HCT116 (cell line): ENCODE measurements at regions not wholly inside any gene's neighbourhood (a gene's known extent, or its start where the extent isn't known, plus 50 kb on each side); places are given as distances from the start of the nearest gene placed in this dataset.

Experiments
- ATAC-seq: fragments of 200-7000 bp; cut with Tn5 transposase; 2 replicates; pipeline ENCODE4 v1.9.1; 2020; ENCODE audit warnings: mild to moderate bottlenecking, moderate library complexity
- BruUV-seq: library from RNA; stranded (reverse); fragments of 400-500 nt; replicated peaks from 2 replicates; lab custom pipeline; 2021; lab: Mats Ljungman, UMichigan
- CTCF ChIA-PET: fragments of 300-600 bp; sonication (Branson Sonifier 250); formaldehyde crosslinking; loops from one replicate; lab custom pipeline; 2021; ENCODE audit warnings: antibody characterized with exemption; lab: Charles Lee
- POLR2A ChIA-PET: fragments of 300-600, 350-600 bp; sonication (Branson Sonifier 250); formaldehyde crosslinking; loops from one replicate; lab custom pipeline; 2021; ENCODE audit warnings: antibody characterized with exemption; lab: Charles Lee
- RAD21 ChIA-PET, 2 experiments: fragments of 300-600 bp; sonication (Branson Sonifier 250); formaldehyde crosslinking; loops; one replicate each; lab custom pipeline; 2023; ENCODE audit warnings: low total read pairs in 2 of 2; ENCODE audit not compliant: uncharacterized antibody in 2 of 2, unreplicated experiment in 2 of 2, low non-redundant PET in 1 of 2; lab: Charles Lee
- DNase-seq: peaks from one replicate; pipeline ENCODE4 v3.0.0-alpha.2; 2010; ENCODE audit warnings: low read depth, low spot score
- H2AFZ ChIP-seq: fragments of 200-600 bp; shearing (Covaris generic), sonication (generic); 2 replicates; pipeline ENCODE4 v1.6.1; 2017; ENCODE audit warnings: low read depth, mixed run types, mixed read lengths, antibody characterized with exemption, low read length; ENCODE audit not compliant: poor library complexity, severe bottlenecking
- H3K27ac ChIP-seq: 2 replicates; pipeline ENCODE4 v1.5.1; 2012; ENCODE audit warnings: low read depth, low read length
- H3K27me3 ChIP-seq: fragments of 200-600 bp; sonication (generic); 2 replicates; pipeline ENCODE4 v1.6.1; 2016; ENCODE audit warnings: mixed run types, low read length, mixed read lengths; ENCODE audit not compliant: insufficient read depth
- H3K36me3 ChIP-seq, 2 experiments: fragments of 200-500 bp in 1 of 2; fragments of 200-600 bp in 1 of 2; sonication (Bioruptor generic) in 1 of 2; sonication (generic) in 1 of 2; 2 replicates each; pipeline versions ENCODE4 v1.5.1 to v1.6.1; 2014 to 2016; ENCODE audit warnings: low read length in 2 of 2, inconsistent platforms in 1 of 2, mixed read lengths in 1 of 2, mixed run types in 1 of 2; ENCODE audit not compliant: insufficient read depth in 2 of 2, control insufficient read depth in 1 of 2
- H3K4me1 ChIP-seq, 2 experiments: fragments of 200-600 bp in 1 of 2; sonication (generic) in 1 of 2; 2 replicates each; pipeline versions ENCODE4 v1.5.1 to v1.6.1; 2012 to 2017; ENCODE audit warnings: low read length in 2 of 2, inconsistent platforms in 1 of 2, mild to moderate bottlenecking in 1 of 2, mixed read lengths in 1 of 2, mixed run types in 1 of 2, moderate library complexity in 1 of 2; ENCODE audit not compliant: insufficient read depth in 2 of 2, control insufficient read depth in 1 of 2
- H3K4me2 ChIP-seq: fragments of 200-600 bp; sonication (generic); 2 replicates; pipeline ENCODE4 v1.6.1; 2017; ENCODE audit warnings: mixed run types, low read length, mixed read lengths
- H3K4me3 ChIP-seq, 2 experiments: fragments of 200-600 bp in 1 of 2; sonication (generic) in 1 of 2; replicated peaks in 1 of 2; 2 replicates each; pipeline ENCODE4 v1.5.1; 2011 to 2016; ENCODE audit warnings: low read length in 2 of 2, control low read depth in 1 of 2, low read depth in 1 of 2, mild to moderate bottlenecking in 1 of 2, mixed read lengths in 1 of 2, mixed run types in 1 of 2
- H3K79me2 ChIP-seq: fragments of 200-600 bp; sonication (generic); 2 replicates; pipeline ENCODE4 v1.6.1; 2017; ENCODE audit warnings: mild to moderate bottlenecking, mixed run types, low read length, moderate library complexity, mixed read lengths; ENCODE audit not compliant: insufficient read depth
- H3K9ac ChIP-seq: fragments of 200-600 bp; sonication (generic); 2 replicates; pipeline ENCODE4 v1.6.1; 2016; ENCODE audit warnings: low read length, mixed read lengths
- H3K9me2 ChIP-seq: fragments of 200-600 bp; sonication (generic), shearing (Covaris generic); 2 replicates; pipeline ENCODE4 v1.6.1; 2017; ENCODE audit warnings: mixed run types, mild to moderate bottlenecking, moderate library complexity; ENCODE audit not compliant: insufficient read depth
- H3K9me3 ChIP-seq, 2 experiments: fragments of 200-500 bp in 1 of 2; fragments of 200-600 bp in 1 of 2; sonication (Bioruptor generic) in 1 of 2; sonication (generic) in 1 of 2; 2 replicates each; pipeline ENCODE4 v1.6.1; 2014 to 2017; ENCODE audit warnings: low read length in 2 of 2, mixed read lengths in 2 of 2, inconsistent platforms in 1 of 2, low read depth in 1 of 2, mild to moderate bottlenecking in 1 of 2, mixed run types in 1 of 2, moderate library complexity in 1 of 2; ENCODE audit not compliant: control insufficient read depth in 1 of 2, insufficient read depth in 1 of 2
- H4K20me1 ChIP-seq: fragments of 200-600 bp; sonication (generic), shearing (Covaris generic); 2 replicates; pipeline ENCODE4 v1.6.1; 2017; ENCODE audit warnings: mixed run types, mild to moderate bottlenecking, moderate library complexity; ENCODE audit not compliant: insufficient read depth
- CBX3 ChIP-seq: IDR thresholded peaks from 2 replicates; pipeline ENCODE4 v1.6.1; 2012; ENCODE audit warnings: low read depth
- CEBPB ChIP-seq: IDR thresholded peaks from 2 replicates; pipeline ENCODE4 v1.6.1; 2012; ENCODE audit warnings: low read depth
- JUND ChIP-seq: IDR thresholded peaks from 2 replicates; pipeline ENCODE4 v1.6.1; 2012
- SP1 ChIP-seq: IDR thresholded peaks from 2 replicates; pipeline ENCODE4 v1.6.1; 2012; ENCODE audit warnings: low read depth
- TCF7L2 ChIP-seq: IDR thresholded peaks from 2 replicates; pipeline ENCODE4 v1.7.0; 2011; ENCODE audit warnings: borderline replicate concordance, inconsistent platforms; ENCODE audit not compliant: insufficient read depth, insufficient read length; ENCODE audit errors: extremely low read depth
- YY1 ChIP-seq: IDR thresholded peaks from 2 replicates; pipeline ENCODE4 v1.6.1; 2011; ENCODE audit warnings: low read length, low read depth, moderate library complexity, mild to moderate bottlenecking; ENCODE audit not compliant: insufficient replicate concordance; ENCODE audit errors: extremely low read depth
- intact Hi-C: fragments of 100-400 bp; cut with micrococcal nuclease; formaldehyde crosslinking; loops from 2 replicates; pipeline ENCODE4 v1.10.0; 2022
- TF ChIP-seq, protein P1 (sequence below): IDR thresholded peaks from 2 replicates; pipeline ENCODE4 v1.6.1; 2012
- TF ChIP-seq, protein P2 (sequence below): IDR thresholded peaks from 2 replicates; pipeline ENCODE4 v1.6.1; 2011; ENCODE audit warnings: mild to moderate bottlenecking, low read length, moderate library complexity; ENCODE audit not compliant: insufficient replicate concordance; ENCODE audit errors: extremely low read depth
- TF ChIP-seq, protein P3 (sequence below), 3 experiments: fragments of 200-600 bp in 1 of 3; sonication (generic) in 1 of 3; IDR thresholded peaks in 2 of 3; conservative IDR thresholded peaks in 1 of 3; 2 replicates each; pipeline ENCODE4 v1.5.1; 2012 to 2017; ENCODE audit warnings: low read depth in 2 of 3, low read length in 2 of 3, antibody characterized with exemption in 1 of 3, borderline replicate concordance in 1 of 3, control low read depth in 1 of 3, mild to moderate bottlenecking in 1 of 3, mixed read lengths in 1 of 3, mixed run types in 1 of 3, moderate library complexity in 1 of 3; ENCODE audit not compliant: insufficient read depth in 1 of 3

DNA sequence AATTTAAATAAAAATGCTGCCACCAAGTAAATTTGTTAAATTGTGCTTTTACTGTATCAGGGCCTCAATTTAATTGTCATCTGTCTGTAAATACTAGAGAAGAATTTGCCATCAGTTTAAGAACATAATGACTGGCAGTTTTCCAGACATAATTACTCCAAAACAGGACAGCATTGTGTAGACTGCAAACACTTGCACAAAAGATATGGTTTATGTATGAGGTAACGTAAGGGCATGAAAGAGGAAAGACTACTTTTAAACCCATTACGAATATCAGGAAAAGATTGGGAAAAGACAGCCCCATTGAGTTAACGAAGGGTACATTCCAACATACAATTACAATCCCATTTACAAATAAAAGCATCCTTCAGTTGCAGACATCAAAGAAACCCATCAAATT lies 59.8 kb upstream of the KRR1 start:
- no peaks in the 10 kb centered on the region for H4K20me1 ChIP-seq
- no peaks in the 10 kb centered on the region for H3K9me2 ChIP-seq
- no peak overlapping the region for H3K4me2 ChIP-seq
- no peaks in the 10 kb centered on the region for H3K79me2 ChIP-seq
- POLR2A ChIA-PET = no interaction called here
- no peaks in the 10 kb centered on the region for H3K36me3 ChIP-seq
- no peak overlapping the region for H3K9ac ChIP-seq
- H3K27ac ChIP-seq = no peak overlapping the region
- RAD21 ChIA-PET = no interaction called here
- no peaks in the 10 kb centered on the region for H3K27me3 ChIP-seq
- CTCF ChIA-PET = no interaction called here
- H3K9me3 ChIP-seq = no peaks in the 10 kb centered on the region
- no peak for ATAC-seq
- H2AFZ ChIP-seq = no peak overlapping the region
- no peak for DNase-seq
- H3K4me3 ChIP-seq = no peak overlapping the region
- no TSS peak for BruUV-seq
- intact Hi-C loops = no loop called here
- TF ChIP-seq YY1 (no peak), SP1 (no peak), TCF7L2 (no peak)
- TF ChIP-seq, protein P1, sequence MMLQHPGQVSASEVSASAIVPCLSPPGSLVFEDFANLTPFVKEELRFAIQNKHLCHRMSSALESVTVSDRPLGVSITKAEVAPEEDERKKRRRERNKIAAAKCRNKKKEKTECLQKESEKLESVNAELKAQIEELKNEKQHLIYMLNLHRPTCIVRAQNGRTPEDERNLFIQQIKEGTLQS = no peak
- TF ChIP-seq, protein P2, sequence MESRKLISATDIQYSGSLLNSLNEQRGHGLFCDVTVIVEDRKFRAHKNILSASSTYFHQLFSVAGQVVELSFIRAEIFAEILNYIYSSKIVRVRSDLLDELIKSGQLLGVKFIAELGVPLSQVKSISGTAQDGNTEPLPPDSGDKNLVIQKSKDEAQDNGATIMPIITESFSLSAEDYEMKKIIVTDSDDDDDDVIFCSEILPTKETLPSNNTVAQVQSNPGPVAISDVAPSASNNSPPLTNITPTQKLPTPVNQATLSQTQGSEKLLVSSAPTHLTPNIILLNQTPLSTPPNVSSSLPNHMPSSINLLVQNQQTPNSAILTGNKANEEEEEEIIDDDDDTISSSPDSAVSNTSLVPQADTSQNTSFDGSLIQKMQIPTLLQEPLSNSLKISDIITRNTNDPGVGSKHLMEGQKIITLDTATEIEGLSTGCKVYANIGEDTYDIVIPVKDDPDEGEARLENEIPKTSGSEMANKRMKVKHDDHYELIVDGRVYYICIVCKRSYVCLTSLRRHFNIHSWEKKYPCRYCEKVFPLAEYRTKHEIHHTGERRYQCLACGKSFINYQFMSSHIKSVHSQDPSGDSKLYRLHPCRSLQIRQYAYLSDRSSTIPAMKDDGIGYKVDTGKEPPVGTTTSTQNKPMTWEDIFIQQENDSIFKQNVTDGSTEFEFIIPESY = no peak
- H3K4me1 ChIP-seq = no peaks in the 10 kb centered on the region

DNA sequence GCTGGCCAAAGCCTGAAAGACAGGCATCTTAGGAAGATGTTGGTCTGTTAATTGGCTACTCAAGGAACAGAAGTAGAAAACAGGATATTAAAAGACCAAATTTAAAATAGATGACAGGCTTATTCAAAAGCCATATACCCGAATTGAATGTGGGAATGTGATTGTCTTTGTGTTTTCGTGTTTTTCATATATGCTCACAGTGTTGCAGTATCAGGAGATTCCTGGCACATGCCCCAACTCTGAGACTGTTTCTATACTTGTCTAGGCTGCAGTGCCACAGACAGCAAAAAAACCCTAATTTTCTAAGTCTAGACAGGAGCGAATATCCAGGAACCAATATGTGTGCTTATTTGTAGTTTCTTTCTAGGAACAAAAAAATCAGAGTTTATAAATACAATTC lies 57.4 kb upstream of the KRR1 start:
- no TSS peak for BruUV-seq
- ChIA-PET RAD21 (no interaction called here), POLR2A (no interaction called here), CTCF (no interaction called here)
- no peak for DNase-seq
- Histone ChIP-seq H3K4me2 (no peak overlapping the region), H3K9me3 (peaks cover 0 to 7% of the 10 kb centered on the region in 2 experiments; a peak in 2 of 4 replicates), H3K9ac (no peak overlapping the region), H3K79me2 (no peaks in the 10 kb centered on the region), H3K4me3 (no peak overlapping the region), H3K36me3 (peaks cover 0 to 4% of the 10 kb centered on the region in 2 experiments; a peak in 1 of 4 replicates), H3K9me2 (no peaks in the 10 kb centered on the region), H2AFZ (no peak overlapping the region), H3K27ac (no peak overlapping the region), H3K27me3 (no peaks in the 10 kb centered on the region), H4K20me1 (no peaks in the 10 kb centered on the region), H3K4me1 (no peaks in the 10 kb centered on the region)
- TF ChIP-seq YY1 (no peak), CEBPB (no peak), JUND (no peak), CBX3 (no peak), TCF7L2 (no peak)
- TF ChIP-seq, protein P3, sequence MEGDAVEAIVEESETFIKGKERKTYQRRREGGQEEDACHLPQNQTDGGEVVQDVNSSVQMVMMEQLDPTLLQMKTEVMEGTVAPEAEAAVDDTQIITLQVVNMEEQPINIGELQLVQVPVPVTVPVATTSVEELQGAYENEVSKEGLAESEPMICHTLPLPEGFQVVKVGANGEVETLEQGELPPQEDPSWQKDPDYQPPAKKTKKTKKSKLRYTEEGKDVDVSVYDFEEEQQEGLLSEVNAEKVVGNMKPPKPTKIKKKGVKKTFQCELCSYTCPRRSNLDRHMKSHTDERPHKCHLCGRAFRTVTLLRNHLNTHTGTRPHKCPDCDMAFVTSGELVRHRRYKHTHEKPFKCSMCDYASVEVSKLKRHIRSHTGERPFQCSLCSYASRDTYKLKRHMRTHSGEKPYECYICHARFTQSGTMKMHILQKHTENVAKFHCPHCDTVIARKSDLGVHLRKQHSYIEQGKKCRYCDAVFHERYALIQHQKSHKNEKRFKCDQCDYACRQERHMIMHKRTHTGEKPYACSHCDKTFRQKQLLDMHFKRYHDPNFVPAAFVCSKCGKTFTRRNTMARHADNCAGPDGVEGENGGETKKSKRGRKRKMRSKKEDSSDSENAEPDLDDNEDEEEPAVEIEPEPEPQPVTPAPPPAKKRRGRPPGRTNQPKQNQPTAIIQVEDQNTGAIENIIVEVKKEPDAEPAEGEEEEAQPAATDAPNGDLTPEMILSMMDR (IDR thresholded peaks at IDR 0.05 in 2 of 3, conservative IDR thresholded peaks at IDR 0.05 in 1 of 3; ENCODE audit: borderline replicate concordance in 1 of 3, insufficient read depth in 1 of 3, low read depth in 2 of 3, low read length in 2 of 3) = no peak
- no peak for ATAC-seq
- intact Hi-C loops = no loop called here
